Cardiac fibroblast (primary cell): ENCODE measurements at regions not wholly inside any gene's neighbourhood (a gene's known extent, or its start where the extent isn't known, plus 50 kb on each side); places are given as distances from the start of the nearest gene placed in this dataset.

Experiments
- DNase-seq, 2 donors: peaks; one replicate each; pipeline versions ENCODE4 v3.0.0 to v3.0.0-alpha.2; 2010; ENCODE audit warnings: low read depth in 2 of 2
- H3K4me3 ChIP-seq, 2 donors: replicated peaks in 1 of 2; 1 replicate in 1 of 2; 2 replicates in 1 of 2; pipeline ENCODE4 v1.5.1; 2011; ENCODE audit warnings: low read depth in 2 of 2, low read length in 2 of 2, mild to moderate bottlenecking in 2 of 2, moderate library complexity in 1 of 2
- TF ChIP-seq, protein P1 (sequence below): IDR thresholded peaks from one replicate; pipeline ENCODE4 v1.5.1; 2011; ENCODE audit warnings: low read depth, mild to moderate bottlenecking, low read length, inconsistent platforms

DNA sequence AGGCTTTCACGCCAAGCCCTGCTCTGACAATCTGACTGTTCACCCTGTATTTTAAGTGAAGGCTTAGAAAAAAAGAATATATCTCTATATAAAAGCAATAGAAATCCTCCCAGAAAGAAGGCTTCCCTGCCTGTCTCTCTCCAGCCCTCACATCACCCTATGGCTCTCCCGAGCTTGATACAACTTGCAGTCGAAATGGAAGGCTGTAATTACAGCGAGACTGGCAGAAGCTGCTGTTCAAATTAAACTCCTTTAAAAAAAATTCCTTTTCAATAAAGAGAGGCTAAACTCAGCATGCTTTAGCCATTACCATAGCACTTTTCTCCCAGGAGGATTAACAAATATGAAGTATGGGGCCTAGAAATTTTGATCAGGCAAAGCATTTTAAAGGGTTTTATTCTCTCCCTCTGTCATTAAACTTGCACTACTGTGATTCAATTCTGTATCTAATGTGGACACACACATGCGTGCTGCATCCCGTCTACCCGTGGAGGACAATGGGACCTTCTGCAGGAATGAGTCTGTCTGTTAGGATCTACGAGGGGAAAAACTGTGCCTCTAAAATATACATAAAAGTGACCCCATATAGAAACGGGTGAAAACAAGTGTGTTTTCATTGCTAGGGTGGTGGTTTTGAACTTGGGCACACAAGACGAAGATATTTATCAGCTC is 223.8 kb downstream of the USP6NL start:
- no peak overlapping the region for H3K4me3 ChIP-seq
- peak in 1 of 2 donors; percentile 27 for DNase-seq
- TF ChIP-seq, protein P1, sequence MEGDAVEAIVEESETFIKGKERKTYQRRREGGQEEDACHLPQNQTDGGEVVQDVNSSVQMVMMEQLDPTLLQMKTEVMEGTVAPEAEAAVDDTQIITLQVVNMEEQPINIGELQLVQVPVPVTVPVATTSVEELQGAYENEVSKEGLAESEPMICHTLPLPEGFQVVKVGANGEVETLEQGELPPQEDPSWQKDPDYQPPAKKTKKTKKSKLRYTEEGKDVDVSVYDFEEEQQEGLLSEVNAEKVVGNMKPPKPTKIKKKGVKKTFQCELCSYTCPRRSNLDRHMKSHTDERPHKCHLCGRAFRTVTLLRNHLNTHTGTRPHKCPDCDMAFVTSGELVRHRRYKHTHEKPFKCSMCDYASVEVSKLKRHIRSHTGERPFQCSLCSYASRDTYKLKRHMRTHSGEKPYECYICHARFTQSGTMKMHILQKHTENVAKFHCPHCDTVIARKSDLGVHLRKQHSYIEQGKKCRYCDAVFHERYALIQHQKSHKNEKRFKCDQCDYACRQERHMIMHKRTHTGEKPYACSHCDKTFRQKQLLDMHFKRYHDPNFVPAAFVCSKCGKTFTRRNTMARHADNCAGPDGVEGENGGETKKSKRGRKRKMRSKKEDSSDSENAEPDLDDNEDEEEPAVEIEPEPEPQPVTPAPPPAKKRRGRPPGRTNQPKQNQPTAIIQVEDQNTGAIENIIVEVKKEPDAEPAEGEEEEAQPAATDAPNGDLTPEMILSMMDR, result no peak

DNA sequence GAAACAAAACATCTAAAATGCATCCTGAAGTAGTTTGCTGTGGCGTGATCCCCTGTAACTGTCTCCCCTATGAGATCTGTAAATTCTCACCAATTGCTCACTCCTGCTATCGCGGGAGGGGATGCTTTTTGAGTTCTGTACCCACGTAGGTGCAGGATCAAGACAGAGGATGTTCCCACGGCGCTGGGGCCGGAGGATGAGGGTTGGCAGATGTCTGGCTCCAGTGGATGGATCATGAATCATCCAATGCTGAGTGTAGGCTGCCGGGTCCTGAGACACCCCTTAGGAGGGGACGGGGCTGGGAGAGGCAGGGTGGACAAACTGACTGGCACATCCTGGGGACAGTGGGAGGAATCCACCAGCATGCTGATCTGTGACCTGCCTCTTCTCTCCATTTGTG is 224.4 kb downstream of the USP6NL start:
- no peak overlapping the region for H3K4me3 ChIP-seq
- TF ChIP-seq, protein P1, result no peak
- peak in 1 of 2 donors; percentile 12 for DNase-seq
